ENCODE measurements at regions not wholly inside any gene's neighbourhood (a gene's known extent, or its start where the extent isn't known, plus 50 kb on each side); places are given as distances from the start of the nearest gene placed in this dataset.

GRCh38 chr14:87088588-87088987 is 904.4 kb downstream of the GALC start:
- Histone ChIP-seq H3K36me3 (no peaks in the 10 kb centered on the region), H3K4me1 (no peaks in the 10 kb centered on the region), H3K27me3 (no peaks in the 10 kb centered on the region), H3K4me3 (no peak overlapping the region), H3K27ac (no peak overlapping the region), H3K9me3 (no peaks in the 10 kb centered on the region)
- no peak for DNase-seq (ENCODE audit: low spot score in 2 of 2)
- TF ChIP-seq POLR2AphosphoS5 (IDR thresholded peaks at IDR 0.05) (no peak), POLR2A (IDR thresholded peaks at IDR 0.05) (no peak), CTCF (IDR thresholded peaks at IDR 0.05) (no peak)
- intact Hi-C loops (cut with DNase I; ENCODE audit: low total_unique reads): loop anchor here (1.0 kb wide), 1 partner anchor 18 kb away; no protein-coding TSS in a partner anchor

- Histone ChIP-seq H3K4me1 (no peaks in the 10 kb centered on the region), H3K4me3 (no peak overlapping the region), H3K9me3 (no peaks in the 10 kb centered on the region), H3K27ac (no peak overlapping the region), H3K27me3 (no peaks in the 10 kb centered on the region), H3K36me3 (no peaks in the 10 kb centered on the region)
- intact Hi-C loops (cut with DNase I; ENCODE audit: low total_unique reads): loop anchor here (1.0 kb wide), 1 partner anchor 18 kb away; no protein-coding TSS in a partner anchor
- DNase-seq (ENCODE audit: low spot score in 2 of 2): no peak
- TF ChIP-seq POLR2AphosphoS5 (IDR thresholded peaks at IDR 0.05) (no peak), POLR2A (IDR thresholded peaks at IDR 0.05) (no peak), CTCF (IDR thresholded peaks at IDR 0.05) (no peak)
Observed at GRCh38 chr14:87087881-87088280, 905.1 kb downstream of the GALC start.

GRCh38 chr14:87084908-87085307 is 908.1 kb downstream of the GALC start:
- Histone ChIP-seq H3K36me3 (no peaks in the 10 kb centered on the region), H3K27ac (no peak overlapping the region), H3K4me1 (no peaks in the 10 kb centered on the region), H3K9me3 (no peaks in the 10 kb centered on the region), H3K27me3 (no peaks in the 10 kb centered on the region), H3K4me3 (no peak overlapping the region)
- TF ChIP-seq POLR2AphosphoS5 (IDR thresholded peaks at IDR 0.05): no peak
- TF ChIP-seq CTCF (IDR thresholded peaks at IDR 0.05): no peak
- no peak for DNase-seq (ENCODE audit: low spot score in 2 of 2)
- intact Hi-C loops (cut with DNase I; ENCODE audit: low total_unique reads): no loop called here

- no peak overlapping the region for H3K4me3 ChIP-seq
- H3K27me3 ChIP-seq: no peaks in the 10 kb centered on the region
- intact Hi-C loops (cut with DNase I; ENCODE audit: low total_unique reads): no loop called here
- no peak for DNase-seq (ENCODE audit: low spot score in 2 of 2)
- no peaks in the 10 kb centered on the region for H3K9me3 ChIP-seq
- TF ChIP-seq POLR2AphosphoS5 (IDR thresholded peaks at IDR 0.05) (no peak), CTCF (IDR thresholded peaks at IDR 0.05) (no peak), POLR2A (IDR thresholded peaks at IDR 0.05) (no peak)
- no peaks in the 10 kb centered on the region for H3K36me3 ChIP-seq
- H3K27ac ChIP-seq: no peak overlapping the region
- H3K4me1 ChIP-seq: no peaks in the 10 kb centered on the region
Observed at GRCh38 chr14:87082917-87083316, 910.1 kb downstream of the GALC start.

- Histone ChIP-seq H3K27ac (no peak overlapping the region), H3K9me3 (no peaks in the 10 kb centered on the region), H3K27me3 (no peaks in the 10 kb centered on the region), H3K36me3 (no peaks in the 10 kb centered on the region), H3K4me3 (no peak overlapping the region), H3K4me1 (no peaks in the 10 kb centered on the region)
- no peak for TF ChIP-seq CTCF (IDR thresholded peaks at IDR 0.05)
- TF ChIP-seq POLR2A (IDR thresholded peaks at IDR 0.05): no peak
- no peak for TF ChIP-seq POLR2AphosphoS5 (IDR thresholded peaks at IDR 0.05)
- intact Hi-C loops (cut with DNase I; ENCODE audit: low total_unique reads): loop anchor here (2.0 kb wide), 1 partner anchor 34 kb away; no protein-coding TSS in a partner anchor
- no peak for DNase-seq (ENCODE audit: low spot score in 2 of 2)
Observed at GRCh38 chr14:87081004-87081403, 912.0 kb downstream of the GALC start.

Data from breast epithelium (tissue), 4 donors.